ENCODE measurements at regions not wholly inside any gene's neighbourhood (a gene's known extent, or its start where the extent isn't known, plus 50 kb on each side); places are given as distances from the start of the nearest gene placed in this dataset.

DNA sequence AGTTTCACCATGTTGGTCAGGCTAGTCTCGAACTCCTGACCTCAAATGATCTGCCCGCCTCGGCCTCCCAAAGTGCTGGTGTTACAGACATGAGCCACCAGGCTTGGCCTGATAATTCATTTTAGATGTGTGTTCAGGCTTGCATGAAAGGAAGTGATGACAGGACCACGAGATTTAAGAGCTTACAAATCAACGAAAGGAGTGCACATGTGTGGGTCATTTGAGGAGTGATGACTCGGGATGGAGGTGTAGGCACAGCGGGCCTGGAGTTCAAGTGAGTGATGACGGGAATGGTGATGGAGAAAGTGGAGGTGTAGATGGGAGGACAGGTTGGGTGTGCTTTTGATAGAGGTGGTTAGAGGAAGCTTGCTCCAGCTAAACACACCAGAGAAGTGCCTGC lies 742.4 kb downstream of the GALR1 start:
- H3K4me3 ChIP-seq (ENCODE audit: low read length in 2 of 2), result no peak overlapping the region
- 93% methylated on average over 8 of the region's 8 CpGs for WGBS
- H3K36me3 ChIP-seq (ENCODE audit: control insufficient read depth in 2 of 2, insufficient read depth in 2 of 2, low read length in 1 of 2), result no peaks in the 10 kb centered on the region
- no peak for DNase-seq (ENCODE audit: low read depth in 6 of 9, low spot score in 9 of 9)
- H3K27me3 ChIP-seq (ENCODE audit: control insufficient read depth in 2 of 2, insufficient read depth in 1 of 2, low read length in 1 of 2), result no peaks in the 10 kb centered on the region
- H3K4me1 ChIP-seq (ENCODE audit: control insufficient read depth in 2 of 2, insufficient read depth in 2 of 2, low read length in 2 of 2), result no peaks in the 10 kb centered on the region
- no peak overlapping the region for H3K27ac ChIP-seq (ENCODE audit: low read depth in 1 of 2, low read length in 1 of 2)
- no peaks in the 10 kb centered on the region for H3K9me3 ChIP-seq (ENCODE audit: control insufficient read depth in 2 of 2, insufficient read depth in 1 of 2, low read length in 1 of 2)

- Histone ChIP-seq H3K4me1 (ENCODE audit: control insufficient read depth in 2 of 2, insufficient read depth in 2 of 2, low read length in 2 of 2) (no peaks in the 10 kb centered on the region), H3K36me3 (ENCODE audit: control insufficient read depth in 2 of 2, insufficient read depth in 2 of 2, low read length in 1 of 2) (no peaks in the 10 kb centered on the region), H3K4me3 (ENCODE audit: low read length in 2 of 2) (no peak overlapping the region), H3K9me3 (ENCODE audit: control insufficient read depth in 2 of 2, insufficient read depth in 1 of 2, low read length in 1 of 2) (no peaks in the 10 kb centered on the region), H3K27ac (ENCODE audit: low read depth in 1 of 2, low read length in 1 of 2) (no peak overlapping the region), H3K27me3 (ENCODE audit: control insufficient read depth in 2 of 2, insufficient read depth in 1 of 2, low read length in 1 of 2) (no peaks in the 10 kb centered on the region)
- no peak for DNase-seq (ENCODE audit: low read depth in 6 of 9, low spot score in 9 of 9)
- 94% methylated on average over 25 of the region's 25 CpGs for WGBS
Measured at GRCh38 chr18:77993188-77993981, 743.7 kb downstream of the GALR1 start.

- Histone ChIP-seq H3K36me3 (ENCODE audit: control insufficient read depth in 2 of 2, insufficient read depth in 2 of 2, low read length in 1 of 2) (no peaks in the 10 kb centered on the region), H3K9me3 (ENCODE audit: control insufficient read depth in 2 of 2, insufficient read depth in 1 of 2, low read length in 1 of 2) (peaks cover 0 to 3% of the 10 kb centered on the region in 2 donors), H3K27ac (ENCODE audit: low read depth in 1 of 2, low read length in 1 of 2) (no peak overlapping the region), H3K27me3 (ENCODE audit: control insufficient read depth in 2 of 2, insufficient read depth in 1 of 2, low read length in 1 of 2) (no peaks in the 10 kb centered on the region), H3K4me1 (ENCODE audit: control insufficient read depth in 2 of 2, insufficient read depth in 2 of 2, low read length in 2 of 2) (no peaks in the 10 kb centered on the region), H3K4me3 (ENCODE audit: low read length in 2 of 2) (no peak overlapping the region)
- DNase-seq (ENCODE audit: low read depth in 6 of 9, low spot score in 9 of 9), result no peak
- WGBS, result 76% methylated on average over 3 of the region's 3 CpGs
Measured at GRCh38 chr18:77995593-77995992, 745.9 kb downstream of the GALR1 start.

- 89% methylated on average over 4 of the region's 4 CpGs for WGBS
- Histone ChIP-seq H3K27ac (ENCODE audit: low read depth in 1 of 2, low read length in 1 of 2) (no peak overlapping the region), H3K4me3 (ENCODE audit: low read length in 2 of 2) (no peak overlapping the region), H3K9me3 (ENCODE audit: control insufficient read depth in 2 of 2, insufficient read depth in 1 of 2, low read length in 1 of 2) (peaks cover 0 to 3% of the 10 kb centered on the region in 2 donors), H3K4me1 (ENCODE audit: control insufficient read depth in 2 of 2, insufficient read depth in 2 of 2, low read length in 2 of 2) (no peaks in the 10 kb centered on the region), H3K36me3 (ENCODE audit: control insufficient read depth in 2 of 2, insufficient read depth in 2 of 2, low read length in 1 of 2) (no peaks in the 10 kb centered on the region), H3K27me3 (ENCODE audit: control insufficient read depth in 2 of 2, insufficient read depth in 1 of 2, low read length in 1 of 2) (no peaks in the 10 kb centered on the region)
- DNase-seq (ENCODE audit: low read depth in 6 of 9, low spot score in 9 of 9), result no peak
Measured at GRCh38 chr18:77996737-77997136, 747.1 kb downstream of the GALR1 start.

DNA sequence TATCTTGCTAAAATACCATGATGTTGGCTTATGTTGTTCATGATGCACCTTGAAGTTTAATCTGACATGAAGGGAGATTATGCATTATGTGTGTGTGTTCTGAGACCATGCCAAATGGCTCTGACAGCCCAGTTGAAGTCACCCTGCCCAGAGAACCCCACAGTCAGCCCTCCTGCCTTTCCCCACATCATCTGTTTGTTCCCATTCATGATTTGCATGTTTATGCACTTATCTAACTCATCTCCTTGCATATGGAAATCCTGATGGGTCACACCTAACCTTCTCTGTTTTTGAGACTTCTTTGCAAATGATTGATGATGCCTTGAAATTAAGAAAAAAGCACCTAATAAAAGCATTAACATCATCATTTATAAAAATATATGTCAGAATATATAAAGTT lies 752.2 kb downstream of the GALR1 start:
- no peaks in the 10 kb centered on the region for H3K4me1 ChIP-seq (ENCODE audit: control insufficient read depth in 2 of 2, insufficient read depth in 2 of 2, low read length in 2 of 2)
- no peaks in the 10 kb centered on the region for H3K36me3 ChIP-seq (ENCODE audit: control insufficient read depth in 2 of 2, insufficient read depth in 2 of 2, low read length in 1 of 2)
- H3K27ac ChIP-seq (ENCODE audit: low read depth in 1 of 2, low read length in 1 of 2), result no peak overlapping the region
- H3K27me3 ChIP-seq (ENCODE audit: control insufficient read depth in 2 of 2, insufficient read depth in 1 of 2, low read length in 1 of 2), result no peaks in the 10 kb centered on the region
- no peak for DNase-seq (ENCODE audit: low read depth in 6 of 9, low spot score in 9 of 9)
- no peak overlapping the region for H3K4me3 ChIP-seq (ENCODE audit: low read length in 2 of 2)
- peaks cover 0 to 7% of the 10 kb centered on the region in 2 donors for H3K9me3 ChIP-seq (ENCODE audit: control insufficient read depth in 2 of 2, insufficient read depth in 1 of 2, low read length in 1 of 2)

DNA sequence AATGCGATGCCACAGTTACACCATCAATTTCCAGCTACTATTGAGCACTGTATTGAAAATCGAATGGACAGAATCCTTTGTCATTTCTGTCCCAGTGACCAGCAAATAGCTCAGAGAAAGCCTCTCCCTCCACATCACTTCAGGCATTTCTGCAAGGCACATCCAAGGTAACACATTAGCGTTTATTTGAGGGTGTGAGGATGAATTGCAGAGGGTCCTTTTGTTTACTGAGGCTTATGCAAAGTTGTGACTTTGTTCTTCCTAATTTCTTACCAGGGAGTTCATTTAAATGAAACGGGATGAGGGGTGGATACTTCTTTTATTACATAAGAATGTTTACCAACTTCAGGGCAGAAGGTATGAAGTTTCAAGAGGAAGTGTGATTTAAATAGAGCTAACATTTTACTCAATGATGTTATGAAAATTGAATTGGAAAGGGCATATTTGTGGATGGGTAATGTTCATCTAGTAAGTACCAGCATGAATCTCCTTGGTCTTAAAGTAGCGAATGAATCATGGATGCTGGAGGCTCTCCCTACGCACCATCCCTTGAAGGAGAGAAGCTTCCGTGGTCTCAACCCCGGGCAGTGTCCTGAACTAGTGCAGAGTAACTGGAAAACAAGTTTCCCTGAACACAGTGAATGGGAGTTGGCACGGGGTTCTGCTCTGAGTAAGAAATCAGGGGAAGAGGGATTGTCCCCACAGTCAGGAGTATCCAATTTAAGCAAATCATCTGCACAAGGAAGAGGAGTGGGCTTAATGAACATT lies 756.5 kb downstream of the GALR1 start:
- no peak overlapping the region for H3K27ac ChIP-seq (ENCODE audit: low read depth in 1 of 2, low read length in 1 of 2)

DNA sequence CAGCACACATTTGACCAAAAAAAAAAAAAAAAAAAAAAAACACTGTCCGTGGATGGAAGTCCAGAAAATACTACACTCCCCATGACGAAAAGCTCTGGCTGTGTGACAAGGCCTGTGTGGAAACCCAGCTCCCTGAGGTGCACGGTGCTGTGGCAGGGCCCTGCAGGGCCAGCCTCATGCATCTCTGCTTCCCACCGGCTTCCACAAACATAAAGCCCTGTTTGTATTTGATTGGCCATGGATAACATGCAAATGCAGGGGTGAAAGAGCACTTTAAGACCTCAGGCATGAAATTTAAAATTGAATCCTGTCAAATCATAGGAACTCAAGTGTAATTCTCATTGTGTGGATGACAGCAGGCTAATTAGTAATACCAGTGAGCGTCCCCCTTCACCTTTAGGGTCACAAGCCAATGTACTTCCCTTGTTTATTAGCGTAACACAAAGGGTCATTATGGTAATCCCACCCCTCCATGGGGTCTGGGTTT lies 757.2 kb downstream of the GALR1 start:
- no peaks in the 10 kb centered on the region for H3K4me1 ChIP-seq (ENCODE audit: control insufficient read depth in 2 of 2, insufficient read depth in 2 of 2, low read length in 2 of 2)
- no peak overlapping the region for H3K4me3 ChIP-seq (ENCODE audit: low read length in 2 of 2)
- H3K36me3 ChIP-seq (ENCODE audit: control insufficient read depth in 2 of 2, insufficient read depth in 2 of 2, low read length in 1 of 2), result no peaks in the 10 kb centered on the region
- H3K9me3 ChIP-seq (ENCODE audit: control insufficient read depth in 2 of 2, insufficient read depth in 1 of 2, low read length in 1 of 2), result peaks cover 0 to 5% of the 10 kb centered on the region in 2 donors
- no peak for DNase-seq (ENCODE audit: low read depth in 6 of 9, low spot score in 9 of 9)
- WGBS, result 26% methylated on average over 6 of the region's 6 CpGs
- no peak overlapping the region for H3K27ac ChIP-seq (ENCODE audit: low read depth in 1 of 2, low read length in 1 of 2)
- H3K27me3 ChIP-seq (ENCODE audit: control insufficient read depth in 2 of 2, insufficient read depth in 1 of 2, low read length in 1 of 2), result no peaks in the 10 kb centered on the region

More for the DNA sequence above, 756.5 kb downstream of the GALR1 start:
- no peaks in the 10 kb centered on the region for H3K4me1 ChIP-seq (ENCODE audit: control insufficient read depth in 2 of 2, insufficient read depth in 2 of 2, low read length in 2 of 2)
- H3K27me3 ChIP-seq (ENCODE audit: control insufficient read depth in 2 of 2, insufficient read depth in 1 of 2, low read length in 1 of 2), result no peaks in the 10 kb centered on the region
- peaks cover 0 to 5% of the 10 kb centered on the region in 2 donors for H3K9me3 ChIP-seq (ENCODE audit: control insufficient read depth in 2 of 2, insufficient read depth in 1 of 2, low read length in 1 of 2)
- WGBS, result 21% methylated on average over 9 of the region's 9 CpGs
- H3K4me3 ChIP-seq (ENCODE audit: low read length in 2 of 2), result no peak overlapping the region
- no peak for DNase-seq (ENCODE audit: low read depth in 6 of 9, low spot score in 9 of 9)
- no peaks in the 10 kb centered on the region for H3K36me3 ChIP-seq (ENCODE audit: control insufficient read depth in 2 of 2, insufficient read depth in 2 of 2, low read length in 1 of 2)

GRCh38 chr18:78010363-78010762 lies 760.7 kb downstream of the GALR1 start:
- Histone ChIP-seq H3K4me1 (ENCODE audit: control insufficient read depth in 2 of 2, insufficient read depth in 2 of 2, low read length in 2 of 2) (no peaks in the 10 kb centered on the region), H3K27me3 (ENCODE audit: control insufficient read depth in 2 of 2, insufficient read depth in 1 of 2, low read length in 1 of 2) (no peaks in the 10 kb centered on the region), H3K4me3 (ENCODE audit: low read length in 2 of 2) (no peak overlapping the region), H3K27ac (ENCODE audit: low read depth in 1 of 2, low read length in 1 of 2) (no peak overlapping the region), H3K9me3 (ENCODE audit: control insufficient read depth in 2 of 2, insufficient read depth in 1 of 2, low read length in 1 of 2) (no peaks in the 10 kb centered on the region), H3K36me3 (ENCODE audit: control insufficient read depth in 2 of 2, insufficient read depth in 2 of 2, low read length in 1 of 2) (no peaks in the 10 kb centered on the region)
- DNase-seq (ENCODE audit: low read depth in 6 of 9, low spot score in 9 of 9), result no peak

- no peaks in the 10 kb centered on the region for H3K27me3 ChIP-seq (ENCODE audit: control insufficient read depth in 2 of 2, insufficient read depth in 1 of 2, low read length in 1 of 2)
- no peak overlapping the region for H3K27ac ChIP-seq (ENCODE audit: low read depth in 1 of 2, low read length in 1 of 2)
- no peak for DNase-seq (ENCODE audit: low read depth in 6 of 9, low spot score in 9 of 9)
- no peaks in the 10 kb centered on the region for H3K36me3 ChIP-seq (ENCODE audit: control insufficient read depth in 2 of 2, insufficient read depth in 2 of 2, low read length in 1 of 2)
- no peaks in the 10 kb centered on the region for H3K9me3 ChIP-seq (ENCODE audit: control insufficient read depth in 2 of 2, insufficient read depth in 1 of 2, low read length in 1 of 2)
- no peaks in the 10 kb centered on the region for H3K4me1 ChIP-seq (ENCODE audit: control insufficient read depth in 2 of 2, insufficient read depth in 2 of 2, low read length in 2 of 2)
- 85% methylated on average over 8 of the region's 8 CpGs for WGBS
- no peak overlapping the region for H3K4me3 ChIP-seq (ENCODE audit: low read length in 2 of 2)
Measured at GRCh38 chr18:78017869-78018268, 768.2 kb downstream of the GALR1 start.

Data from thymus (tissue), 11 donors.